ENCODE measurements at regions not wholly inside any gene's neighbourhood (a gene's known extent, or its start where the extent isn't known, plus 50 kb on each side); places are given as distances from the start of the nearest gene placed in this dataset.

DNA sequence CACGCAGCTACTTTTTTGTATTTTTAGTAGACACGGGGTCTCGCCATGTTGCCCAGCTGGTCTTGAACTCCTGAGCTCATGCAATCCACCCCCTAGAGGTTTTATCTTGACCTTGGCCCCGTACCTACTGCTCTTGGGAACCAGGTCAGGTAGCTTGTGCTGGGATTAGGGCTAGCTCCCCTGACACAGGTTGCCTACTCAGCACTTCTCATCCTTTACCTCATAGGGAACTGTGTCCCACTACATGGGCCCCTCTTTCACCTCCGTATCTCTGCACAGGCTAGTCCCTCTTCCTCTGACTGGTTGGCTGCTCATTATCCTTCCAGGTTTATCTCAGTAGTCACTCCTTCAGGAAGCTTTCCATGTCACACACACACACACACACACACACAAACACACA, 58.0 kb upstream of the ITPRID1 start:
- no peak for DNase-seq (ENCODE audit: low read depth)

DNA sequence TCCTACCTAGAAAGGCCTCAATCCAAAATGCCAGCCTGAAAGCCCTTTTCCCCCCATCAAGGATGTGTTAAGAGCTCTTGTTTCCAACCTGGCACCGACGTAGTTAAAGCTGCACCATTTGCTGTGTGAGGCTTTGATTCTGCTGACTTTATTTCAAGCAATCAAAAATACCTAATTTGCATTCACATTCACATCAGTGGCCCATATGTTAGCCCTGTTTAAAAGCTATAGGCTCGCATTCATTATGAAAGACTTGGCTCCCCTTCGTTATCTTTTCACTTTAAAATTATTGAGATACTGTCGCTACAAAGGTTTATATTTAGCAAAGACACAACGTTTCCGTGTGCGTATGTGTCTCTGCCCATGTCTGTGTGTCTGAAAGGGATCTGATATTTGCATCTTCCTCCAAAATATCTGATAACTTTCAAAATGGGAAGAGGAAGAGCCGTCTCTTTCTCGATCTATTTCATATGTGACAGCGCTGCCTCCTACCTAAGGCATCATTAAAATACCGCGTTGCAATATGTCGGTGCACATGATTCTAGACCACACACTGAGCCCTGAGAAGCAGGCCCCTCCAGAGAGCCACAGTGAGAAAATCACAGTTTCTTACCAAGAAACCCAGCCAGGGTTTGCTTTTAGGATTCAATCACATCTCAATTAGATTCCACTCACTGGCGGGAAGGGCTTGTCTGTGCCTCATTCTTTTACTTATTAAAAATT, 57.1 kb upstream of the ITPRID1 start:
- DNase-seq (ENCODE audit: low read depth): no peak

DNA sequence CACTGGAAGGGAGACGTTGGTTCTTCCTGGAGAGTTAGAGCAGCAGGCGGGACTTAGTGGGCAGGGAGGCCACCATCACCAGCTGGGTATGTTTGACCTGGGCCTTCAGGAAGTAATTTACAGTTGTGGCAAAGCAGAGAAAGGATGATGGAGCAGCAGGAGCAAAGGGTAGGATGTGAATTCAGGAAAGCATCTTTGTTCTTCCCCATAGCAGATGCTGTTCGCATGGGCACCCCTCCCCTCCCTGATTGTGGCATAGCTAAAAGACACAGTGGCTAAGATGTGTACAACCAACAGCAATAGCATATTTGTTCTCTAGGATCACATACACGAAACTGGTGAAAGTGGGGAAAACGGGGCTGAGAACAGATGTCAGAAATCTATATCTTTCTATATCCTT, 56.3 kb upstream of the ITPRID1 start:
- DNase-seq (ENCODE audit: low read depth): no peak

DNA sequence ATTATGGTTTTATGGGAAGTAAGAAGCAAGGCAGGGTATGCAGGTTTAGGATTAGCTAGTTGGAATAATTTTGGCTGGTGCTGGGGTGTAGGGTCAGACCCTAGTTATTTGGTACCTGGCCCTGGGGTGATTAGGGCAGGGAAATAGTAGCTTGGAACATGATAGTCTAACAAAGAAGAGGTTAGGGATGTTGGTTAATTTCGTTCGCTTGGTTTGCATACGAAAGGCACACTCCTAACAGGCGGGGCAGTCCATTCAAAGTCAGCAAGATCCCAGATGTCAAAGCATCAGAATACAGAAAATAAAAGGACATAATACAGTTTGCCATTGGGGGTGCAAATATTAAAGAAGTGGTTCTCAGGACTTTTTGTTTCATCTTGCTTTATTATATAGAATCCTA, 55.7 kb upstream of the ITPRID1 start:
- DNase-seq (ENCODE audit: low read depth): no peak

DNA sequence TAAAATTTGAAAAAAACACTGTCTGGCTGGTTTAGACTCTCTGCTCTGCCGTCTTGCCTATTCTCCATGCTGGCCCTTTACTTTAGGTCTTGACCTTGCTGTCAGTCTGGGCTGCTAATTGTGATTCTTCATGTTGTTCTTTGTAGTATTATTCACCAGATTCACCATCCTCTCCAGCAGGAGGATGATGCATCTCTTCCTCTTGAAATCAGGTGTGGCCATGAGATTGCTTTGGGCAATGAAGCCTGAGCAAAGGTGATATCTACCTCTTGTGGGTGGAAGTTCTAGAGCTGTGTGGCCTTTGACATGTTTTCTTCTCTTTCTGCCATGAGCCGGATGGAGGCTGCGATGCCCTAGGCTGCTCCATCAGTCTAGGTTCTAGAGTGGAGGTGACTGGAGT, 51.3 kb upstream of the ITPRID1 start:
- DNase-seq (ENCODE audit: low read depth): no peak

Measured in Daoy (cell line).